ENCODE measurements at regions not wholly inside any gene's neighbourhood (a gene's known extent, or its start where the extent isn't known, plus 50 kb on each side); places are given as distances from the start of the nearest gene placed in this dataset.
"Not testable (repeated sequence)": the region's sequence is repeated elsewhere in the genome, so short reads cannot be mapped to it uniquely, and the experiment has no call there.

- no peak for DNase-seq (ENCODE audit: low spot score)
- no peaks in the 10 kb centered on the region for H3K4me1 ChIP-seq (ENCODE audit: insufficient read depth, low read length, poor library complexity, severe bottlenecking)
- H3K27me3 ChIP-seq (replicated peaks; ENCODE audit: insufficient read depth, low read depth, low read length, poor library complexity) = no peaks in the 10 kb centered on the region
- H3K27ac ChIP-seq (ENCODE audit: low read depth, low read length, poor library complexity, severe bottlenecking) = no peak overlapping the region
- intact Hi-C loops (cut with micrococcal nuclease; ENCODE audit: unreplicated experiment) = no loop called here
- no TSS peak for BruUV-seq (replicated peaks)
- no peak for TF ChIP-seq EZH2 (IDR thresholded peaks at IDR 0.05; ENCODE audit: borderline replicate concordance, low read depth, low read length, poor library complexity, severe bottlenecking)
- TF ChIP-seq, protein P1, sequence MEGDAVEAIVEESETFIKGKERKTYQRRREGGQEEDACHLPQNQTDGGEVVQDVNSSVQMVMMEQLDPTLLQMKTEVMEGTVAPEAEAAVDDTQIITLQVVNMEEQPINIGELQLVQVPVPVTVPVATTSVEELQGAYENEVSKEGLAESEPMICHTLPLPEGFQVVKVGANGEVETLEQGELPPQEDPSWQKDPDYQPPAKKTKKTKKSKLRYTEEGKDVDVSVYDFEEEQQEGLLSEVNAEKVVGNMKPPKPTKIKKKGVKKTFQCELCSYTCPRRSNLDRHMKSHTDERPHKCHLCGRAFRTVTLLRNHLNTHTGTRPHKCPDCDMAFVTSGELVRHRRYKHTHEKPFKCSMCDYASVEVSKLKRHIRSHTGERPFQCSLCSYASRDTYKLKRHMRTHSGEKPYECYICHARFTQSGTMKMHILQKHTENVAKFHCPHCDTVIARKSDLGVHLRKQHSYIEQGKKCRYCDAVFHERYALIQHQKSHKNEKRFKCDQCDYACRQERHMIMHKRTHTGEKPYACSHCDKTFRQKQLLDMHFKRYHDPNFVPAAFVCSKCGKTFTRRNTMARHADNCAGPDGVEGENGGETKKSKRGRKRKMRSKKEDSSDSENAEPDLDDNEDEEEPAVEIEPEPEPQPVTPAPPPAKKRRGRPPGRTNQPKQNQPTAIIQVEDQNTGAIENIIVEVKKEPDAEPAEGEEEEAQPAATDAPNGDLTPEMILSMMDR (conservative IDR thresholded peaks at IDR 0.05; ENCODE audit: low read depth, low read length) = no peak
- POLR2A ChIA-PET (ENCODE audit: low non-redundant PET) = no interaction called here
- no peaks in the 10 kb centered on the region for H3K36me3 ChIP-seq (ENCODE audit: insufficient read depth, low read length, poor library complexity, severe bottlenecking)
- no peak overlapping the region for H3K4me3 ChIP-seq (ENCODE audit: low read depth, low read length, poor library complexity, severe bottlenecking)
- H3K9me3 ChIP-seq (ENCODE audit: low read depth, low read length, poor library complexity, severe bottlenecking) = peaks cover 49% of the 10 kb centered on the region
- CTCF ChIA-PET = no interaction called here
Measured at GRCh38 chr9:102714184-102714583, 280.9 kb upstream of the CYLC2 start.

- H3K36me3 ChIP-seq (ENCODE audit: insufficient read depth, low read length, poor library complexity, severe bottlenecking); H3K27ac ChIP-seq (ENCODE audit: low read depth, low read length, poor library complexity, severe bottlenecking); BruUV-seq (replicated peaks); H3K4me1 ChIP-seq (ENCODE audit: insufficient read depth, low read length, poor library complexity, severe bottlenecking); POLR2A ChIA-PET (ENCODE audit: low non-redundant PET); H3K4me3 ChIP-seq (ENCODE audit: low read depth, low read length, poor library complexity, severe bottlenecking); DNase-seq (ENCODE audit: low spot score); CTCF ChIA-PET; H3K27me3 ChIP-seq (replicated peaks; ENCODE audit: insufficient read depth, low read depth, low read length, poor library complexity); intact Hi-C loops (cut with micrococcal nuclease; ENCODE audit: unreplicated experiment): not testable (repeated sequence)
- peaks cover 47% of the 10 kb centered on the region for H3K9me3 ChIP-seq (ENCODE audit: low read depth, low read length, poor library complexity, severe bottlenecking)
Measured at GRCh38 chr9:102712910-102713309, 282.2 kb upstream of the CYLC2 start.

- CTCF ChIA-PET = no interaction called here
- H3K4me3 ChIP-seq (ENCODE audit: low read depth, low read length, poor library complexity, severe bottlenecking) = no peak overlapping the region
- no peaks in the 10 kb centered on the region for H3K36me3 ChIP-seq (ENCODE audit: insufficient read depth, low read length, poor library complexity, severe bottlenecking)
Measured at GRCh38 chr9:102700936-102701335, 294.2 kb upstream of the CYLC2 start.

GRCh38 chr9:102669220-102669619, 325.9 kb upstream of the CYLC2 start:
- intact Hi-C loops (cut with micrococcal nuclease; ENCODE audit: unreplicated experiment) = no loop called here
- BruUV-seq (replicated peaks) = no TSS peak
- ChIA-PET POLR2A (ENCODE audit: low non-redundant PET) (no interaction called here), CTCF (no interaction called here)
- no peak for TF ChIP-seq EZH2 (IDR thresholded peaks at IDR 0.05; ENCODE audit: borderline replicate concordance, low read depth, low read length, poor library complexity, severe bottlenecking)
- TF ChIP-seq, protein P1 (conservative IDR thresholded peaks at IDR 0.05; ENCODE audit: low read depth, low read length) = no peak
- Histone ChIP-seq H3K27ac (ENCODE audit: low read depth, low read length, poor library complexity, severe bottlenecking) (no peak overlapping the region), H3K4me3 (ENCODE audit: low read depth, low read length, poor library complexity, severe bottlenecking) (no peak overlapping the region), H3K27me3 (replicated peaks; ENCODE audit: insufficient read depth, low read depth, low read length, poor library complexity) (no peaks in the 10 kb centered on the region), H3K36me3 (ENCODE audit: insufficient read depth, low read length, poor library complexity, severe bottlenecking) (no peaks in the 10 kb centered on the region), H3K9me3 (ENCODE audit: low read depth, low read length, poor library complexity, severe bottlenecking) (peaks cover 3% of the 10 kb centered on the region), H3K4me1 (ENCODE audit: insufficient read depth, low read length, poor library complexity, severe bottlenecking) (no peaks in the 10 kb centered on the region)
- no peak for DNase-seq (ENCODE audit: low spot score)

More at GRCh38 chr9:102700936-102701335, 294.2 kb upstream of the CYLC2 start:
- no peak for DNase-seq (ENCODE audit: low spot score)
- Histone ChIP-seq H3K4me1 (ENCODE audit: insufficient read depth, low read length, poor library complexity, severe bottlenecking) (no peaks in the 10 kb centered on the region), H3K27me3 (replicated peaks; ENCODE audit: insufficient read depth, low read depth, low read length, poor library complexity) (no peaks in the 10 kb centered on the region), H3K27ac (ENCODE audit: low read depth, low read length, poor library complexity, severe bottlenecking) (no peak overlapping the region), H3K9me3 (ENCODE audit: low read depth, low read length, poor library complexity, severe bottlenecking) (peaks cover 5% of the 10 kb centered on the region)
- POLR2A ChIA-PET (ENCODE audit: low non-redundant PET) = no interaction called here
- intact Hi-C loops (cut with micrococcal nuclease; ENCODE audit: unreplicated experiment) = no loop called here
- BruUV-seq (replicated peaks) = no TSS peak
- TF ChIP-seq EZH2 (IDR thresholded peaks at IDR 0.05; ENCODE audit: borderline replicate concordance, low read depth, low read length, poor library complexity, severe bottlenecking) = no peak
- TF ChIP-seq, protein P1 (conservative IDR thresholded peaks at IDR 0.05; ENCODE audit: low read depth, low read length) = no peak
